MM.1S (cell line): ENCODE measurements at regions not wholly inside any gene's neighbourhood (a gene's known extent, or its start where the extent isn't known, plus 50 kb on each side); places are given as distances from the start of the nearest gene placed in this dataset.

Experiments
- DNase-seq: peaks from one replicate; pipeline ENCODE4 v3.0.0-alpha.2; 2015
- H2AFZ ChIP-seq: fragments of 300-600 bp; sonication (generic); 2 replicates; pipeline ENCODE4 v1.6.0; 2016; ENCODE audit warnings: antibody characterized with exemption, low read length
- H3F3A ChIP-seq: fragments of 300-600 bp; sonication (generic); 2 replicates; pipeline ENCODE4 v1.6.1; 2016; ENCODE audit warnings: mild to moderate bottlenecking, antibody characterized with exemption, low read length, moderate library complexity, mixed read lengths; ENCODE audit not compliant: insufficient read depth
- H3K27ac ChIP-seq: fragments of 300-600 bp; sonication (generic); 2 replicates; pipeline ENCODE4 v1.5.1; 2016; ENCODE audit warnings: mild to moderate bottlenecking, low read length
- H3K27me3 ChIP-seq: fragments of 300-600 bp; sonication (generic); replicated peaks from 2 replicates; pipeline ENCODE4 v1.6.0; 2016; ENCODE audit warnings: low read length; ENCODE audit not compliant: insufficient read depth
- H3K36me3 ChIP-seq: fragments of 300-600 bp; sonication (generic); replicated peaks from 2 replicates; pipeline ENCODE4 v1.6.1; 2016; ENCODE audit warnings: mild to moderate bottlenecking, low read length, mixed read lengths; ENCODE audit not compliant: insufficient read depth
- H3K4me1 ChIP-seq: fragments of 300-600 bp; sonication (generic); 2 replicates; pipeline ENCODE4 v1.6.1; 2016; ENCODE audit warnings: low read length, mixed read lengths
- H3K4me2 ChIP-seq: fragments of 300-600 bp; sonication (generic); 2 replicates; pipeline ENCODE4 v1.6.0; 2016; ENCODE audit warnings: low read depth, low read length
- H3K4me3 ChIP-seq: fragments of 300-600 bp; sonication (generic); 2 replicates; pipeline ENCODE4 v1.5.1; 2016; ENCODE audit warnings: low read length, mixed read lengths
- H3K79me2 ChIP-seq: fragments of 300-600 bp; sonication (generic); 2 replicates; pipeline ENCODE4 v1.6.1; 2016; ENCODE audit warnings: mixed run types, low read length, mixed read lengths
- H3K9ac ChIP-seq: fragments of 300-600 bp; sonication (generic); 2 replicates; pipeline ENCODE4 v1.6.1; 2016; ENCODE audit warnings: low read length, mixed read lengths
- H3K9me2 ChIP-seq: fragments of 300-600 bp; sonication (generic); replicated peaks from 2 replicates; pipeline ENCODE4 v1.6.1; 2016; ENCODE audit warnings: mild to moderate bottlenecking, low read length, mixed read lengths; ENCODE audit not compliant: insufficient read depth
- H3K9me3 ChIP-seq: fragments of 300-600 bp; sonication (generic); replicated peaks from 2 replicates; pipeline ENCODE4 v1.6.1; 2016; ENCODE audit warnings: mild to moderate bottlenecking, low read length, mixed read lengths; ENCODE audit not compliant: insufficient read depth
- H4K20me1 ChIP-seq: fragments of 300-600 bp; sonication (generic); 2 replicates; pipeline ENCODE4 v1.6.1; 2016; ENCODE audit warnings: mild to moderate bottlenecking, low read length, moderate library complexity, mixed read lengths; ENCODE audit not compliant: insufficient read depth
- EZH2 ChIP-seq: fragments of 300-600 bp; sonication (generic); optimal IDR thresholded peaks from 2 replicates; pipeline ENCODE3; 2017; ENCODE audit warnings: low read depth, mild to moderate bottlenecking, antibody characterized with exemption, low read length, mixed read lengths
- EZH2phosphoT487 ChIP-seq: fragments of 300-600 bp; sonication (generic); IDR thresholded peaks from 2 replicates; pipeline ENCODE4 v1.6.1; 2018; ENCODE audit warnings: antibody characterized with exemption, low read length
- TF ChIP-seq, protein P1 (sequence below): fragments of 300-600 bp; sonication (generic); IDR thresholded peaks from 2 replicates; pipeline ENCODE4 v1.5.1; 2016; ENCODE audit warnings: antibody characterized with exemption, low read length, mixed read lengths

DNA sequence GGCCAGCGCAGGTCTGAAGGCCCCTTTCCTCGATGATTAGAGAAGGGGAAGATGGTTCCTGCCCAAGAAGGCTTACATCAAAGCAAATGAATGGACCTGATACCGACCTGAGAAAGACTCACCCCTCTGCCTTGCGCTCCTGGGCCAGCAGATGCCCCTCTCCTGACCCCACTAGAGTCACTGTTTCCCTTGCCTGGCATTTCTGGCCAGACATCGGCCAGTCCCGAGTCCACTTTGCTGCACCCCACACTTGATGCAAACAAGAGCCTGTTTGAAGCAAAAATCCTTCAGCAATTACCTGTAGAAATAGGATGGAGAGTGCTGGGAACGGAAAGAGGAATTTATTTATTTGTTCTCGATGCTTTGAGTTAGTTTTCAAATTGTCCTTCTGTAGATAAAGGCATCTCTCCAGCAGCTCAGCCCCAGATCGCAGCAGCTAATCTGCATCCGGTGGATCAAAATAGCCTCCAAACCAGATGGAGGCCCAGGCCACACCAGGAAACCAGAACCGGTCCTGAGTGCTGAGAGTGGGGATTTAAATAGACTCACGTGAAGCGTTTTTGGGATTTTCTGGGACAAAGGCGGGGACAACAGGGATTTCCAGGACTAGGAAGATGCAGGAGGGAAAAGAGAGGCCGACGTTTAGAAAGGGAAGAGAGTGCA, 148.6 kb downstream of the TRIM29 start:
- Histone ChIP-seq H3K79me2 (no peaks in the 10 kb centered on the region), H4K20me1 (no peaks in the 10 kb centered on the region), H3K4me1 (no peaks in the 10 kb centered on the region), H3K9ac (no peak overlapping the region), H3K9me3 (no peaks in the 10 kb centered on the region), H3F3A (no peaks in the 10 kb centered on the region), H3K4me2 (no peak overlapping the region), H2AFZ (no peak overlapping the region), H3K27ac (no peak overlapping the region), H3K4me3 (no peak overlapping the region), H3K27me3 (peaks cover 13% of the 10 kb centered on the region), H3K36me3 (no peaks in the 10 kb centered on the region), H3K9me2 (no peaks in the 10 kb centered on the region)
- TF ChIP-seq EZH2 (no peak), EZH2phosphoT487 (no peak)
- TF ChIP-seq, protein P1, sequence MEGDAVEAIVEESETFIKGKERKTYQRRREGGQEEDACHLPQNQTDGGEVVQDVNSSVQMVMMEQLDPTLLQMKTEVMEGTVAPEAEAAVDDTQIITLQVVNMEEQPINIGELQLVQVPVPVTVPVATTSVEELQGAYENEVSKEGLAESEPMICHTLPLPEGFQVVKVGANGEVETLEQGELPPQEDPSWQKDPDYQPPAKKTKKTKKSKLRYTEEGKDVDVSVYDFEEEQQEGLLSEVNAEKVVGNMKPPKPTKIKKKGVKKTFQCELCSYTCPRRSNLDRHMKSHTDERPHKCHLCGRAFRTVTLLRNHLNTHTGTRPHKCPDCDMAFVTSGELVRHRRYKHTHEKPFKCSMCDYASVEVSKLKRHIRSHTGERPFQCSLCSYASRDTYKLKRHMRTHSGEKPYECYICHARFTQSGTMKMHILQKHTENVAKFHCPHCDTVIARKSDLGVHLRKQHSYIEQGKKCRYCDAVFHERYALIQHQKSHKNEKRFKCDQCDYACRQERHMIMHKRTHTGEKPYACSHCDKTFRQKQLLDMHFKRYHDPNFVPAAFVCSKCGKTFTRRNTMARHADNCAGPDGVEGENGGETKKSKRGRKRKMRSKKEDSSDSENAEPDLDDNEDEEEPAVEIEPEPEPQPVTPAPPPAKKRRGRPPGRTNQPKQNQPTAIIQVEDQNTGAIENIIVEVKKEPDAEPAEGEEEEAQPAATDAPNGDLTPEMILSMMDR: no peak
- DNase-seq: no peak

DNA sequence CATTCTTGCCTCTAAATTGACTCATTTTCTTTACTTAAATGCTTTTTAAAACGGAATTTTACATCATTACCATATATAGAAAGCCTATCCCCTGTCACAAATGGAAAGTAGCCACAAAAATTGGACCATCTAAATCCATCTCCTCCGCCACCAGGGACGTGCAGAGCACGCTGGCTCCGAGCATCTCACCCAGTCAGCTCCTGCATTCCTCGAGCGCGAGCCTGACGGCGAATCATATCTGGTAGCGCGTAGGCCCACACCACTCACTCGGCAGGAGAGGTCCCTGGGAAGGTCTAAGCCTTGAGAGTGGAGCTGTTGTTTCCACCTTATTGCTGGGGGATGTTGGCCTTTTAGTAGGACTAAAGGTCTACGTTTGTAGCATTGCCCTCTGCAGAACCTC, 152.4 kb downstream of the TRIM29 start:
- Histone ChIP-seq H3K79me2 (no peaks in the 10 kb centered on the region), H3K36me3 (no peaks in the 10 kb centered on the region), H3K4me2 (no peak overlapping the region), H3K9me2 (no peaks in the 10 kb centered on the region), H3K9ac (no peak overlapping the region), H3K27me3 (peaks cover 17% of the 10 kb centered on the region), H3K4me3 (no peak overlapping the region), H4K20me1 (no peaks in the 10 kb centered on the region), H3K9me3 (no peaks in the 10 kb centered on the region), H2AFZ (no peak overlapping the region), H3K4me1 (no peaks in the 10 kb centered on the region), H3K27ac (no peak overlapping the region), H3F3A (no peaks in the 10 kb centered on the region)
- no peak for DNase-seq
- no peak for TF ChIP-seq EZH2phosphoT487
- TF ChIP-seq EZH2: no peak
- TF ChIP-seq, protein P1: no peak

DNA sequence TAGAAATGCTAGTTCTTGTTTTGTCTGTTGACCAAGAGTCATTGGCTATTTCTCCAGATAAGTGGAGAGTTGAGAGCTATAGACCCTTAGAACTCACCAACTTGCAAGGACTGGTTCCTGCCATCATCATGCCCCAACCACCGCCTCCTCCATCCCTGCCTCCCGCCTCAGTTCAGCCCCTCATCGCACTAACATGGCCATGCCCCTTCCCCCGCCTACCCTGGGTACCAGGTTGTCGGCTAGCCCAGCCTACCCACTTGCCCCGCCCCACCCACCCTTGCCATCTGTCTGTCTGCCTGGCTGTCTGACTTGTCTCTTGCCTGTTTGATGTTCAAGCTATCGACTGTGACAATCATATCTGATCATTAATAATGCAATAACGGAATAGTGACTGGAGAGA, 154.1 kb downstream of the TRIM29 start:
- Histone ChIP-seq H3K9ac (no peak overlapping the region), H3K9me3 (no peaks in the 10 kb centered on the region), H4K20me1 (no peaks in the 10 kb centered on the region), H3K4me1 (no peaks in the 10 kb centered on the region), H3F3A (no peaks in the 10 kb centered on the region), H3K36me3 (no peaks in the 10 kb centered on the region), H3K79me2 (no peaks in the 10 kb centered on the region), H3K4me2 (no peak overlapping the region), H3K9me2 (no peaks in the 10 kb centered on the region), H3K4me3 (no peak overlapping the region), H3K27me3 (peaks cover 13% of the 10 kb centered on the region), H2AFZ (no peak overlapping the region), H3K27ac (no peak overlapping the region)
- no peak for DNase-seq
- TF ChIP-seq, protein P1: no peak
- TF ChIP-seq EZH2 (no peak), EZH2phosphoT487 (no peak)
